Hippocampal formation (tissue), 2 donors: ENCODE measurements at regions not wholly inside any gene's neighbourhood (a gene's known extent, or its start where the extent isn't known, plus 50 kb on each side); places are given as distances from the start of the nearest gene placed in this dataset.

ENCODE experiments used
- DNase-seq, 2 donors: peaks; one replicate each; lab custom pipeline; 2025; lab: John Stamatoyannopoulos, UW

DNA sequence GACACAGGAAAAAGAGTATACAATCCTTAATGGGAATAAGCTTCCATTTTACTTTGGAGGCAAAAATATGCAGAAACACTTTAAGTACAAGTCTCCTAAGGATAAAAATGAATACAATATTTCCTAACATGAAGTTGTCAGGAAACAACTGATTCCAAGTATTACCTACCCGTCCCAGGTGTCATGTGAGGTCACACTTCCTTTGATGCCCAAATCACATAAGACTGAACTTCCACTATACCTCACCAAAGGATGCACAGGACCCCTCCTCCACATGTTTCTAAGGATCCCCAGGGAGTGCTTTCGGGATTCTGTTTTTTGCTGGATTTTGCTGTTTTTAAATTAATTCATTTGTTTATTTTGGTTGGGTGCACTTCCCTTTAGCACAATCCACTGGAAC lies 438.5 kb upstream of the TCF4 start:
- DNase-seq, result no peak

DNA sequence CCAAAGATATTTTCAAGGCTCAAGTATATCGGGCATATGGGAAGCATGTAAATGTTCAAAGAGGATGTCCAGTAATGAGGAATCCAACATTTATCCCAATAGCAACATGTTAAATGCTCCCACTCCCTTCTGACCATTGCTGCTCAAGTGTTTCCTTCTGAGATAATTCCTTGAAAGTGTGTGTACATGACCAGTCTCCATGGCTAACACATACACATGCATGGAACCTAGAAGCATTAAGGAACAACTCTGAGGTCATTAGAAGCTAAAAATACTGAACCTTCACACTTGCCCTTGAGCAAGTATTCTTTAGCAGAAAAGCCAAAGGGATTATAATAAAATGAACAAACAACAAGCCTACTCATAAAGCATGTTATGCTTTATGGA lies 433.8 kb upstream of the TCF4 start:
- no peak for DNase-seq

DNA sequence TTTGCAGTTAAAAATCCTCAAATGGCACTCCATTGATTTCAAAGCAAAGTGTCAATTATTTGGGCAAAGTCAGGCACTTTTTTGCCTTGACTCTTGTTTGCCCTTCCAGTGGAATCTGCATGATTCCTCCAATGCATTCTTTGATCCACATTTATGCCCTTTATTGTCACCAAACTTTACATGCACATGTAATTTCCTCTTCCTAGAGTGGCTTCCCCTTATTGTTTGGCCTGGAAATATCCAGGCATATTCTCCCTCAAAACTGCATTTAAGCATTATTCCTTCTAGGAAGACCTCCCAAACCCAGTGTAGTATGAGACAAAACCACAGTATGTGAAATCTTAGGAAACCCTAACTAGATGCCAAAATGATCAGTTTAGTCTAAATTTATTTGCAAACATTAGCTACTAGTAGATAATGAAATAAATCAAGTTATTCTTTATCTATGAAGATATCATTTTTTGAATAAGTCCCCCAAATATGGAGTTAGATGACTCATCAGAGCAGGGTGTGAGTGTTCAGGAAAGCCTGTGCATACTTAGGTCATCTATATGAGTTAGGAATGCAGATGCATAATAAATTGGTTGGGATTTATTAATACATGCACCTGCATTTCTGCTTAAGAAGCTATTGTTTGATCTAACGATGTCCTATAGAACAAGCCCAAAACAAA lies 433.3 kb upstream of the TCF4 start:
- no peak for DNase-seq

DNA sequence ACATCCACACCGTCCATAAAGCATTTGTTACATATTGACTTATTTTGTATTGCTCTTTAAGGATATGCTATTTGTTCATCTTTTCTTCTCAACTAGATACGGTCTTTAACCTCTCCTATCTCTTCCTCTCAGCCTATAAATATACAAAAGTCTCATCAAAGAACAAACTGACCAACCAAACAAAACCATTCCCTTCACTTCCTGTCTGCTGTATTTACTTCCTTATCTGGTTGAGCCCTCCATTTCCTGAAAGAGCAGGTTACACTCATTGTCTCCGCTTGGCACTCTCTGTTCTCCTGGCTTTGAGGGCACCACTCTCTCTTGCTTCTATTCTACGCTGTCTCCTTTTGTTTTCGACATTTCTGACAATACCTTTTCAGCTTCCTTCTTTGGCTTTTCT lies 431.9 kb upstream of the TCF4 start:
- DNase-seq, result no peak

DNA sequence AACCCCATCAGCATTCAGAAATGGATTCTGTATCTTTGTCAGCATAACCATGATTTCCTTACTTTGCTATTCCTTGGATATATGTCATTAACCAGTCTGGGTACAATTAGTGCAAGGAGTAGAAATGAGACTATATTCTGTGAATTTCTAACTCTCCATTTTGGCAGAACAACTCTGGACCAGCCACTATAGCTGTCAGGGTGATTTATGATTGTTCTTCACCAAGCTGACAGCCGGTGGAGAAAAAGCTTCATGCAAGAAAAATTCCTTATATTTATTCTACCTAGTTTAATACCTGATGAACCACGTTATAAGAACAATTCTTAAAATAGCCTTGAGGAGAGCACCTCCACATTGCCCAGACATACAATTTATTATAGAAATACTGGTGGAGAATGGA lies 431.2 kb upstream of the TCF4 start:
- no peak for DNase-seq

DNA sequence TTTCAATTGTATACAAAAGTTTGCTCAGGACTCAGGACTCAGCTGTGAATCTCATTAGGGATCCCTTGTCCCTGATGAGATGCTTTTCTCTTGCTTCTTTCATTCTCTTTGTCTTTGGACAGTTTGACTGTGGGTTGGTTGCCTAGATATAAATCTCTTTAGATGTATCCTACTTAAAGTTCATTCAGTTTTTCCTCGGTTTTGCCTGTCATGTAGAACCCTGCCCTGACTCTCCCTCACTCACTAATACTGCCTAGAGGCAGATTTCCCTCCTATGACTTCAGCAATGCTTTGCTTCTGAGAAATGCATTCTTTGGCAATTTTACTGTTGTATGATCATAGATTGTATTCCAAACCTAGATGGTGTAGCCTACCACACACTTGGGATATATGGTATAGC lies 421.4 kb upstream of the TCF4 start:
- DNase-seq, result no peak

DNA sequence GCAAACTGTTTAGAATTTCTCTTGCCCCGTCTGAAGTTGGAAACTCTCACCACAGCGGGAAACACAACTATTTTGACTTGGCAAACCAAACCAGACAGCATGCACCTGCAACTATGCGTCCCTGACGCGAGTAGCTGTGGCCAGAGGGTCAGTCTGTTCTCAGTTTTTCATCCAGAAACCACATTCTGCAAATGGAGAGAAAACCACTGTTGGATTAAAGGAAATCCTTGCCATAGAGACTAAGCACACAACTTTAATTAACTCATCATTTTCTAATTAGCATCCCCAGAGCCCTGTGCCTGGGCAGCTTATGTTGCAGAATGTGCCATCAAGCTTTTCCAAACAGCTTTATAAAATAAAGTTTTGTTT lies 415.7 kb upstream of the TCF4 start:
- DNase-seq, result no peak

DNA sequence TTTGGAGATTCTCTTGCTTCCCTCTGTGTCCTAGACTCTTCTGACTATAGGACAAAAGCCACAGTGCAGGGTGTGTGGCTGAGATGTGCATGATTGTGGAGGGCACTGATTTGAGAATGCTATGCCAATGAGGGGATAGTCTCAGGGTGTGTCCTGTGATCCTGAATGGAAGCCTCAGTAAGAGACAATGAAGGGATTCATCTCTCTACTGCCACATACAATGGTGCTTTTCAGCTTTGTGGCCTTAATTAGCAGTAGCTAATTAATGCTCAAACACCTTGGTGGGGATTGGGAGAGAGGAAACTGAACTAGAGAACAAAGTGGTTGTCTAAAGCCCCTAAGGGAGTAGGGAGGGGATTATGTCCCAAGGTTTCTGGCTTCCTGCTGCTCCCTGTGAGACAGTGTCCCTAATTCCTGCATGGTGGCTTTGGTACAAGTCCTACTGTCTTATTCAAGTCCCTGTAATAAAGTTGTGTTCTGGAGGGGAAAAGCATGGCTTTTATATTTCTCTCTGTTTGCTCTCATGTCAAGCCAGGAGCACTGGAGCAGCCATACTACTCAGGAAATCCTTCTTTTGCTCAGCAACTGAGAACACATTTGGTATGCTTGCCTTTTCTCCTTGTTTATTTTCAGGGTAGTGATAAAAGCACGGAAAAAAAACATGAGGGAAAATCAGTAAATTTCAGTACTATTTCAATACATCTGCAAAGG lies 415.2 kb upstream of the TCF4 start:
- peak; percentile 29 to 72 for DNase-seq

DNA sequence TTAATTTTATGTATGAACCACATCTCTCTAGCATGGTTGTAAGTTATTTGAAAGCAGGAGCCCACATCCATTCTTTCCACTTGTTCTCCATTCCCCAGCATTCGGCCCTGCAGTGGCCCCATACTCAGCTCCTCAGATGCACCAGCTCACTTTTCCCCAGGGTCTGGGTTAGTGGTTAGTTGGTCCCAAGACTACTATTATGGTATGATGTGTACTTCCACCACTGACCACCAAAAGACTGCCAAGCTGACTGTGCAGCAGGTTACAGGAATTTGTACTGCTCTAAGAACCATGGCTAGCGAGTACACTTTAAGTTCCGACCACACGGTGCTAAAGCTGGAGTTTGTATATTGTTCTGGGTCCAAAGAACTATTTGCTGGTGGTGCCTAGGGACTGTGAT lies 413.6 kb upstream of the TCF4 start:
- DNase-seq, result no peak

DNA sequence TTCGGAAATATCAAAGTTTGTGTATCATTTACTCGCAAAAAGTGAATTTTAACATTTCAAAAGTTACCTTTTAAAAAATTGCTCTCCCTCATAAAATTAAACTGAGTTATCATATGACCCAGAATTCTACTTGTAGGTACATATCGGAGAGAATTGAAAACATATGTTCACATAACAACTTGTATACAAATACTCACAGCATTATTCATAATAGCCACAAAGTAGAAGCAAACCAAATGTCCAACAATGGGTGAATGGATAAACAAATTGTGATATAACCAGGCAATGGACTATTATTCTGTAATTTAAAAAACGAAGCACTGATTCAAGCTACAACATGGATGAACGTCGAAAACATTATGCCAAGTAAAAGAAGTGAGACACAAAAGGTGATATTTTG lies 412.0 kb upstream of the TCF4 start:
- no peak for DNase-seq

DNA sequence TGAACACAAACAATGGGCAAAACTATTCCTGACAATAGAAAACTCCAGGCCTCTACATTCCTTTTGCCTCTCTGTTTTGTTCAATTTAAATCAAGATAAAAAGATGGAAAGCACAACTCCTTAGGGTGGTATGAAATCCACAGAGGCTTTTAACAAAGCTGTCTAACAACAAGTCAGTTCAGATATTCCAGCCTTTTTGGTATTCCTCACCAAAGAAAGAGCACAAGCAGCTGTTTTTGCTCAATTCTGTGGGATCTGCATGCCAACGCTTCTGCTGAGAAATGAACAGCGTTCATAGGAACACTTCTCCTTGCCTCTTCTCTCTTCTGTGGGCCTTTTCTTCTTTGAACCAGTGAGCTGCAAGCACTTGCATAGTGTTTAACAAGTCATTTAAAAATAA lies 411.6 kb upstream of the TCF4 start:
- peak in 1 of 2 donors; percentile 38 for DNase-seq

DNA sequence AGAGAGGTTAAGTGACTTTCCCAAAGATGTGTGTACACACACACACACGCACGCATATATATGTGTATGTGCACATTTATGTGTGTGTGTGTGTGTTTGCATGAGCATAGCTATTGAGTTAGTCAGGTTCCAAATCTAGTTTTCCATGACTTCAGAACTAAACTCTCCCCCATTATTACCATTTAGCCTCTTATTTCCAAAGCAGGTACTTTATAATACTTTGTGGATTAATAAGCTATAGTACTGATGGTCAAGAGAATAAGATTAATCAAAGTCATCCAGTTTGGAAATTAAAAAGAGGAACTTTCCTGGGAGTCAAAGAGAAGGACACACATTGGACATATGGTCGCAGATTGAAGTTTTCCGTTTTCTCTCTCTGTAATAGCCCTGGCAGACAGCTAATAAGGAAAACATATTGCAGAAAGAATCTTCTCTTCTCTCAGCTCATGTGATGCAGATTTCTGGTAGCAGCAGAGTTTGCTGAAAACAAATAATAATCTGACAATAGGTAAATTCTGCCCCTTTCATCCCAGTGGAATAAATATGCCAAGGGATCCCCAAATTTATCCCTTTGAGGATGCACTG lies 410.9 kb upstream of the TCF4 start:
- DNase-seq, result no peak

DNA sequence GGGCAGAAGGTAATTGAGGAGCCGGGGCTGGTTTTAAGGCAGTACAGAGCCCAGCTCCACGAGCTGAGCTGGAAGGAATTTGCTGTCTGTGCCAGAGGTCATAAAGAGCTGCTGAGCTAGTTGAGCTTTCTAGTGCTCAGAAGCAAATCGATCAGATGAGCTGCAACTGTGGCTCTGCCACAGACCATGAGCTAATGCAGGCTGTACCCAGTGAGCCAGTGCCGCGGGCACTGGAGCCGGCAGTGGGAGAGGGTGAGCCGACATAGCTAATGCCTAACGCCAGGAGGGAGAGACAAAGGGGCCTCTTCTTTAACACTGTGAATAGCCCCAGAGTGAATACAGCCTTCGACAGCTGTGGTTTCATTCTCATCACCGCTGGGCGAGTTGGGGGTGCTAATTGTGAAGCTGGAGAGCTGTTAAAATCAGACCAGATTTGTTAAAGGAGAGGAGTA lies 410.1 kb upstream of the TCF4 start:
- DNase-seq, result peak; percentile 77 to 83

DNA sequence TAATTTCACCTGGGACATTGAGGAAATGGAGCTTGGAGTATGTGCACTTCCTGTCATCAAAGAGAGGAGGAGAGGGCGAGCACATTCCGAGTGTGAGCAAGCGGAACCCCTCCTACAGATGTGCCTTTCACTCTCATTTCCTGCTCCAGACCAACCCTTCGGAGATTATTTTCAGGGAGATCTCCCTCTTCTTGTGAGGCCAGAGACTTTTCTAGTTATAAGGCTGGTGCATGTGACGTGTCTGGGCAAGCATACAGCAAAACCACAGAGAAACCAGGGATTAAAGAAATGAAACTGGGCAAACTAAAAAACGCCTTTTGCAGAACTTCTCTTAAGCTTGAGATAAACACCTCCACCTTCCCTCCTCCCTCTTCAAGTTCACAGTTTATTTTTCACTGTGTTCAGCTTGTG lies 409.2 kb upstream of the TCF4 start:
- no peak for DNase-seq

DNA sequence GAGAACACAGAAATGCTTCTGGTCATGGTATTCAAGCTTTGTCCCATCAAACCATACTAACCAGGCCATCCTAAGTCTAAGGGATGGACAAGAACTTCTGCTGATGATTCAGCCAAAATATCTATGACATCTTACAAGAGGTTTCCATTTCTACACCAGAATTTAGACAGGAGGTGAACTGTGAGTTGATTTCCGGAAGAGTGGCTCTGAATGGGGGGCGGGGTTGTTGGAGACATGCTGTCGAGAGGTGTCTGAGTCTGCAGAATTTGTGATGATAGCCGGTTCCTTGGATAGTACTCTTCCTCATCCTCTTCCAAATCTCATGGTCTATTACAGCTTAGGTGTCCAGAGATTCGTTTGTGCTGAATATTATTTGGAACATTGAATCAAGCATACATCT lies 408.7 kb upstream of the TCF4 start:
- DNase-seq, result no peak

DNA sequence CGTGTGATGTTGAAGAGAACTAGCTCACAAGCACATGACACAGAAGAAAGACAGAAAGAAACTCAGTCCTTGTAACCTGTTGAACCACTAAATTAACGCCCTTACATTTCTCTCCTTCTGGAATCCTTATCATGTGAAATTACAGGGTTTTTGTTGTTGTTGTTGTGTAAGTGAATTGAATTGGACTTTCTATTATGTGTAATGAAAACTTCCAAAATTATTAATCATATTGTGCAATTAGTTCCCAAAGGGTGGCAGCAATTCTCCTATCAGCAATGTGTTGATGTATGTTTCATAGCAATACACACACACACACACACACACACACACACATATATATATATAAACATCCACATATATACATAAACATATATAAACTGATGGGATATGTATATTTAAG lies 402.2 kb upstream of the TCF4 start:
- DNase-seq, result no peak

DNA sequence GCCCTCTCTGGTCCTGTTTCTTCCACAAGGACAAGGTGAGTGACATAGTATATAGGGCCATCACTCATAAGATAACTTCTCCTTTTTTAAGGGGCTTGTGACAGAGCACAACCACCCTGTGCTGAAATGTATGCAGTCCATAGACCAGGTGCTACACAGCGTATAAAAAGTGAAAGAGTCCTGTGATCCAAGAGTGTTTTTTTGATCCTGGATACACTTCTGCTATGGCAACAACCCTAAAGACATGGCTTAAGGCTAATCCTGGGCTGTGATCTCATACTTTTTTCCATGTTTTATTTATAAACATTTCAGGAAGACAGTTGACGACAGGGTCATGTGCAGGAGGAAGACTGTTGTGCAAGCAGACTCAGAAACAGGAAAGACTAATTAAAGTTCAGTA lies 400.5 kb upstream of the TCF4 start:
- DNase-seq, result no peak

DNA sequence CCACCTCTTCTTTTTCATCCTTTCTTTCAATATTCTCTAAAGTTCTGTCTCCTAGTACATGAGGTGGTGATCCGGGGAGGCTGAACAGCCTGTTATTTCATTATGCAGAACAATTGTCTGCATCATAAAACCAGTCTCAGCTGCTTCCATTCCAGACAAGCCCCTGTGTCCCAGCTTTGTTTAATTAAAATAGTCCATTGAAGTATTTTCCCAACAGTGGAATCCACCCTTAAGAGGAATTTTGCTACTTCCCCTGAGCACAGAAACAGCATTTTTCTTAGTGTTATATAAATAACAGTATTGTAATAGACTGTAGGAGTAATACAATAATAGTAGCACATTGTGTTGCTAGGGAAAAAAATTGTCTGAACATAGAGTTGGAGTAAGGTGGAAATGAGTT lies 395.4 kb upstream of the TCF4 start:
- DNase-seq, result no peak

DNA sequence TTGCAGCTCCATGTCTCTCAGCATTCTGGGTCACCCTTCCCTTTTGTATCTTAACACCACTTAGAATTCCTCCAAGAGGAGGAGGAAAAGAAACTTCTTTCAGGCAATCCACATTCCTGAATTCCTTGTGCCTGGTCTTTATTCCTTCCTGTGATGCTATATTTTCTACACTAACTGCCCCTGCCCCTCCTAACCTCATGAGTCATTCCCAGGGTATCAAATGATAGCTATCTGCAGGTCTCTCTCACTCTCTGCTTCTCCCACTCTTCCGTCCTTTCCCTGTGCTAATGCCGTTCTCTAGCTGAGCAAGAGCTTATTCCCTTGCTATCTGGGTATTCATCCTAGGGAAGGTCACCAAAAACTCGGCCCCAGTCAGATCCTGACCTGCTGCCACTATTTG lies 395.0 kb upstream of the TCF4 start:
- no peak for DNase-seq

DNA sequence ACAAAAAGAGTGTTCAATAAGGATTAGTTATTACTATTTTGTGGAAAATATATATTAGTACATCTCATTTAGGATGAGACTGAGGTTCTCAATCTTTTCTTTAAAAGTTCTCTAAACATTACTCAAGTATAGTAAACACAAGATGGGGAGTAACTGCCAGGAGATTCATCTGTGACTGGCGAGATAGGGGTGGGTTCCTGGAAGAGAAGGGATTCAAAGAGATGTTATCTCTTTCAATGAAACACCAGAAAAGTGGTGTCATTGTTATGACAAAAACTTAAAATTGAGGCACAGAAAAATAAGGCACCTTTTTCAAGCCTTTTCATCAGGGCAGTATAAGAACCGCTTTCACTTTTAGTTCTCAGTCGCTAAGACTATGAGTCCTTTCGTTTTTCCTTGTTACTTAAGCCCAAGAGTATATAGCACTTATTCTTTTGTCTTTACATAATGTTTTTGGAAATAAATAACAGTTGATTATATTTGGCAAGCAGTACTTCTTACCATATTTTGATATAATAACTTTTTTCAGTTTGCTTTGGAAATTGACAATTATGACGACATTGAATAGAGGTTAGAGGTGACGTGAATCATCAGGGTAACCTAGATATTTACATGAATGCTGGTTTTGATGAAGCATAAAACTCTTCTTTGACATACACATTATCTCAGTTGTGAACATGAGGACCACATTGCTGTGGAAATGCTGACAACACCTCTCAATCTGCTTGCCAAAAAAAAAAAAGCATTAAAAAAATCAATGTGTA lies 393.9 kb upstream of the TCF4 start:
- DNase-seq, result no peak

DNA sequence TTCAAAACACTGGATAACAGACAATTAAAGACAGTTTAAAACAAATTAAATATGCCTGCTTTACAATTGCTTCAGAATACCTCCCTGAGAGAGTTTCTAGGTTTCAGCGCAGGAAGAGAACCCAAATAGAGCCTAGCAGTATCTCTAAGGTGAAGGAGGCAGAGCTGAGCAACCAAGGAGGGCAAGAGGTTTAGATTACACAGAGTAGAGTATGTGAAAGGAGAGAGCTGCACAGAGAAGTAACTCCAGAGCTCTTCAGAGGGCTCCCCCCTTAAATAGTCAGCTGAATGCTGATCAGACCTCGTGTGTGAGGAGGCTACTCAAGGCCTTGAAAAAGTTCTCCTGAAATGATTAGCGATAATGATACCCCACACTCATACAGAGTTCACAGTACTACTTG lies 386.5 kb upstream of the TCF4 start:
- DNase-seq, result no peak

DNA sequence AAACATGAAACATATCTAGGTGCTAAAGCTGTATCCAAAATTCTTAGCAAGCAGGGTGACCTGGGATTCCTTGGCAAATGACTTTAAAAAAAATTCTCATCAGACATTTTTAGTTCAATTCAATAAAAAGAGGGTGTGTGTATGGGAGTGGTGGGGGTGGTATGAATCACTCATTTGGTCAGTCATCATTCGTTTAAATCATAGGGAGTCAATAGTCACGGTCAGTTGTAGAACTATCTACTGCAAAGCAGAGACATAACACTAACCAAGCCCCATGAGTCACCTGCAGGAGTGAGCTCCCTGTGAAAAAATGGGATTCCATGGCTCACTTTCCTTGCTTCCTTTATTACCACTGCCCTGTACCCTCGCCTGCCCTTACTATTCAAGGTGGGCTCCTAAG lies 380.6 kb upstream of the TCF4 start:
- DNase-seq, result no peak

DNA sequence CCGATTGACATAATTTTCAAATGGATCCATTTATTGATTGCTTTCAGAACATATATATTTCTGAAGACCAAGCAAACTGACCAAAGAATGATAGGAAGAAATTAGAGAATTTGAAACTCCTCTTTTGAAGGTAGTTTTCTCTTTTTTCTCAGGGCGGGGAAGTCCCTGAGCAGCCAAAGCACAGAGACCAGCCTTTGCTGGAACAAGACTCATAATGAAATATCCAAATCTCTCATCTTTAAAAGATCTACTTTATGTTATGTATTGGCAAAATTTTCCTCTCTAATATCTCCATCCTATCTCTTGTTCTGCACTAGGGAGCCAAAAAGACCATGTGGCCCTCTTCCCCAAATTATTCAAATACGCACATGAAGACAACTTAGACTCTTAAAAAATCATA lies 379.0 kb upstream of the TCF4 start:
- DNase-seq, result no peak
